GM18868 (cell line): ENCODE measurements at regions not wholly inside any gene's neighbourhood (a gene's known extent, or its start where the extent isn't known, plus 50 kb on each side); places are given as distances from the start of the nearest gene placed in this dataset.
"Not testable (repeated sequence)": the region's sequence is repeated elsewhere in the genome, so short reads cannot be mapped to it uniquely, and the experiment has no call there.

Experiments used
- ATAC-seq: cut with Tn5 transposase; IDR thresholded peaks from one replicate; pipeline ENCODE4 v1.9.1; 2021; ENCODE audit warnings: mild to moderate bottlenecking, moderate library complexity; ENCODE audit not compliant: unreplicated experiment

- no peak for ATAC-seq
Observed at GRCh38 chr10:25707976-25708671, 225.9 kb upstream of the MYO3A start.

GRCh38 chr10:25713894-25714240 lies 220.2 kb upstream of the MYO3A start:
- no peak for ATAC-seq

DNA sequence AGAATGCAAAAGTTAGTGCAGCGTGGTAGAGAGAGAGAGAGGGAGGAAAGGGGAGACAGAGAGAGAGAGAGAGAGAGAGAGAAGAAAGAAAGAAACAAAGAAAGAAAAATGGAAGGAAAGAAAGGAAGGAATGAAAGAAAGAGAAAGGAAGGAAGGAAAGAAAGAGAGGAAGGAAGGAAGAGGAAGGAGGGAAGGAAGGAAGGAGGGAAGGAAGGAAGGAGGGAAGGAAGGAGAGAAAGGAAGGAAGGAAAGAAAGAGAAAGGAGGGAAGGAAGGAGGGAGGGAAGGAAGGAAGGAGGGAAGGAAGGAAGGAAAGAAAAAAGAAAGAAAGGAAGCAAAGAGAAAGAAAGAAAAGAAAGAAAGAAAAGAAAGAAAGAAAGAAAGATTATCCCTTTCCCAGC lies 209.8 kb upstream of the MYO3A start:
- ATAC-seq, result no peak

GRCh38 chr10:25725917-25726716 lies 207.9 kb upstream of the MYO3A start:
- peak; percentile 67 for ATAC-seq

GRCh38 chr10:25738776-25739175 lies 195.3 kb upstream of the MYO3A start:
- no peak for ATAC-seq

GRCh38 chr10:25743832-25744231 lies 190.2 kb upstream of the MYO3A start:
- ATAC-seq, result no peak

DNA sequence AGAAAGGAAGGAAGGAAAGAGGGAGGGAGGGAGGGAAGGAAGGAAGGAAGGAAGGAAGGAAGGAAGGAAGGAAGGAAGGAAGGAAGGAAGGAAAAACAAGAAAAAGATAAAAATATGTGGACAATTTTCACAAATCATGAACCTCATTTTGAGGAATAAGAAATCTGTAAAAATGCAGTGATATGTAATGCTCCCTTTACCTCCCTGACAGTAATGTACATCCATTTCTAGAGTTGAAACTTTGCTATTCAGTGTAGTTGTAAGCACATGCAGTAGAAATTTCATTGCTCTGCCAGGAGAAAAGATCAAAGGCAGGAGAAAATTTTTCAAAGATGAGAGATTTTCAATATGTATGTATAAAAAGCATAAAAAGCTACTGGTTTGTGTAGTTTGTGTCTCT lies 189.5 kb upstream of the MYO3A start:
- no peak for ATAC-seq

- no peak for ATAC-seq
Observed at GRCh38 chr10:25745976-25746375, 188.1 kb upstream of the MYO3A start.

GRCh38 chr10:25747084-25747483 lies 186.9 kb upstream of the MYO3A start:
- ATAC-seq, result no peak

DNA sequence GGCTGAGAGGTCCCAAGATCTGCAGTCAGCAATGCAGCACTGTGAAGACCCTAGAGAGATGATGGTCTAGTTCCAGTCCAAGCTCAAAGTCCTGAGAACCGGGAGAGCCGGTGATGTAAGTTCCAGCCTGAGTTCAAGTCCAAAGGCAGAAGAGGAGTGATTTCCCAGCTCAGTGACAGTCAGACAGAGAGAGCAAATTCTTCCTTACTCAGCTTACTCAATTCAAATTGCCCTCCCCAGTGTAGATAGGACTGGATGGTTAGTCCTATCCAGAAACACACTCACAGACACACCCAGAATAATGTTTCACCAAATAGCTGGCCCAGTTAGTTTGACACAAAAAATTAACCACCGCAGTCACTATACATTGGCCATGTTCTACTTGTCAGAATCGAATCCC lies 185.5 kb upstream of the MYO3A start:
- no peak for ATAC-seq

DNA sequence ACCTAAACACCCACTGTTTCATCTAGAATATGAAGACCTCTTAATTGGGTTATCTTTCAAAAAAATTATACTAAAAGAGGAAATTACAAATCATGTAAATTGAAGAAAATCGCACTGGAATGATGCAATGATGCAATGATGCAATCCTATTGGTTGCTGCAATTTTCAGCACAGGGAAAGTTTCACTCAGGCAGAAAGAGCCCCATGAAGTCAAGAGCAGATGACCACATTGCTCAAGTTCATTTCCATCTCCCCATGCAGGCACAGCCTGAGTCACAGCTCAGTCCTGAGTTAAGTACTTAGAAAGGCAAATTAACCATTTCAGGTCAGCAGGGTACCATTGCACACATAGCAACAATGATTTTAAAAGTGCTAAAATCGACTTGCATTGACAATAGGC lies 180.3 kb upstream of the MYO3A start:
- ATAC-seq, result no peak

- not testable (repeated sequence) for ATAC-seq
Observed at GRCh38 chr10:25755874-25756273, 178.2 kb upstream of the MYO3A start.

DNA sequence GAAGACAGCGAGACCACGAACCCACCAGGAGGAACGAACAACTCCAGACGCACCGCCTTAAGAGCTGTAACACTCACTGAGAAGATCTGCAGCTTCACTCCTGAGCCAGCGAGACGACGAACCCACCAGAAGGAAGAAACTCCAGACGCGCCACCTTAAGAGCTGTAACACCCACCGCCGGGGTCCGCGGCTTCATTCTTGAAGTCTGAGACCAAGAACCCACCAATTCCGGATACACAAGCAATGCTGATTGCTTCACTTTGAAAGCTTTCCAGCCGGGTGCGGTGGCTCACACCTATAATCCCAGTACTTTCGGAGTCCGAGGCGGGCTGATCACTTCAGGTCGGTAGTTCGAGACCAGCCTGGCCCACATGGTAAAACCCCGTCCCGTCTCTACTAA lies 177.2 kb upstream of the MYO3A start:
- ATAC-seq, result no peak

GRCh38 chr10:25758041-25758457 lies 176.0 kb upstream of the MYO3A start:
- ATAC-seq, result peak; percentile 59

DNA sequence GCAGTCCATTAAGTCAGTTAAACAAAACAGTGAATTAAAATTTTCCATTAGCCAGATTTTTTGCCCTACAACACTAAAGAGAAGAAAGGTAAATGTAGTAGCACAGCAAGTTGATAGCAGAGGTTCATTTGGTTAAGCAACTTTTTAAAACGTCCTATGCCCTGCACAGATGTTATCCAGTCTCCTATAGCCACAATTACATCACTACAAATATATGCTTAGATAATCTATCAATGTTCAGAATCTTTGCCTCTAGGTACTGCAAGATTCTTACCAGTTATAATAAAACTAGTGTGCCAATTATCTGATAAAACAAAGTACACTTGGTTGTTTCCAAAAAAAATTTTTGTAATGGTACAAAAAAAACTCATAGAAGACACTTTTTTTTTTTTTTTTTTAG lies 175.5 kb upstream of the MYO3A start:
- no peak for ATAC-seq

DNA sequence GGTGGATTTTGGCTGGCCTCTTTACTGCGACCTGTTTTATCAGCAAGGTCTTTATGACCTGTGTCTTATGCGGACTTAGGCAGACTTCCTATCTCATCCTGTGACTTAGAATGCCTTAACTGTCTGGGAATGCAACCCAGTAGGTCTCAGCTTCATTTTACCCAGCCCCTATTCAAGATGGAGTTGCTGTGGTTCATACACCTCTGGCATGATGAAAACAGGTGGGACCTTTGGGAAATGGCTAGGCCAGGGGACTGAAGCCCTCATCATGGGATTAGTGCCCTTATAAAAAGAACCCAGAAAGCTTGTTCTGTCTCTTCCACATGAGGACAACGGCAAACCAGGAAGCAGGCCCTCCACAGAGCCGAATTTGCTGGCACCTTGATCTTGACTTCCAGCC lies 172.1 kb upstream of the MYO3A start:
- ATAC-seq, result no peak

DNA sequence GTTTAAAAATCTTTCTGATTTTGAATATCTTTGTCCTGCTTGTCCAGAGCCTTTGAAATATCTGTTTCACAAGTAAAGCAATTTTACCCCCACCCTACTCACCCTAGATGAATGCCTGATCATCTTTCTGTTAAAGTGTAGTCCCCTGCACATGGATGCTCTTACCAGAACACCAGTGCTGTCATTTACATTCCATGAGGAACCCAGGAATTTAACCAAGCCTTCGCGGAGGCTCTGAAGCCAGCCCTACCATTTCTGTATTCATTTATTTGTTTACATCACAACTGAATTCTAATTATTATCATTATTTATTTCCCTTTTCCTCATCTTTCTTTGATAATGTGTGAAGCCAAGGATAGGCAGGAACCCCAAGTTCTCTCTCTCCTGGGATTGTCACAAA lies 167.8 kb upstream of the MYO3A start:
- no peak for ATAC-seq

DNA sequence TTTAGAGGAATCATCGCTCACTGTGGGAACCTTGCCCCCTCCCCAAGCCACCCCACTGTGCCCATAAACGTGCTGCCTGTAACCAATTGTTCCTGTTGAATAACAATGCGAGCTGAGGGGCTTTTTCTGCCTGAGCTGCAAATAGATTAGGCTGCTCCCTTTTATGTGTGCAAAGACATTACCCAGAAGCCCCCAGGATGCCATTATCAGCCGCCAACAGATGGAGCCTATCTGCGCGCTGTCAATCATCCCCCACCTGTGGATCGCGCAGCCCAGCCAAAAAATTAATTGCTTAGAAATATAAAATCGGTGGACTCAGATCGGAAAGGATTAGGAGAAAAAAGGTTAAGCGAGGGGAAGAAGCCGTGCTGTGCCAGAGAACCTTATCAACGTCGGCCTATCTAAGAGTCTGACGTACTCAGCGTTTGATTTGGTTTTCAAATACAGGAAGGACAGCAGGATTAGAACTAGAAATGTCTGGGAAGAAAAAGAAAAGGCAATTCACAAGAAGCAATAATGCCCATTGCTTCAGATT lies 167.3 kb upstream of the MYO3A start:
- no peak for ATAC-seq

GRCh38 chr10:25768167-25768566 lies 165.9 kb upstream of the MYO3A start:
- no peak for ATAC-seq

- ATAC-seq, result no peak
Observed at GRCh38 chr10:25778646-25779045, 155.4 kb upstream of the MYO3A start.

GRCh38 chr10:25786161-25786560 lies 147.9 kb upstream of the MYO3A start:
- no peak for ATAC-seq

DNA sequence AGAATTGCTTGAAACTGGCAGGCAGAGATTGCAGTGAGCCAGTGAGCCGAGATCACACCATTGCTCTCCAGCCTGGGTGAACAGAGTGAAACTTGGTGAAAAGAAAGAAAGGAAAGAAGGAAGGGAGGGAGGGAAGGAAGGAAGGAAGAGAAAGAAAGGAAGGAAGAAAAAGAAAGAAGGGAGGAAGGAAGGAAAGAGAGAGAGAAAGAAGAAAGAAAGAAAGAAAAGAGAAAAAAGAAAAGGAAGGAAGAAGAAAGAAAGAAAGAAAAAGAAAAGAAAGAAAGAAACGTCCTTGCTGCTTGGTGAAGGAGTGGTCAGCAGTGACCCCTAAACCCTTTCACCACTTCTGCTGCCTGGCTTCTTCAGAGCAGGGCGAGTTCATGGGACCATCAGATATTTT lies 147.1 kb upstream of the MYO3A start:
- no peak for ATAC-seq
